GM12891 (cell line): ENCODE measurements at regions not wholly inside any gene's neighbourhood (a gene's known extent, or its start where the extent isn't known, plus 50 kb on each side); places are given as distances from the start of the nearest gene placed in this dataset.

Experiments used
- DNase-seq: peaks from one replicate; pipeline ENCODE4 v3.0.0; 2011; ENCODE audit warnings: low spot score; ENCODE audit not compliant: insufficient read length
- FAIRE-seq: peaks from 2 replicates; lab custom pipeline; 2011; peaks lifted over from hg19 to GRCh38; lab: Jason Lieb, UNC
- PAX5 ChIP-seq: IDR thresholded peaks from 2 replicates; pipeline ENCODE4 v1.6.1; 2011; ENCODE audit warnings: low read length, moderate library complexity, mild to moderate bottlenecking; ENCODE audit not compliant: insufficient read depth, severe bottlenecking
- POLR2A ChIP-seq: IDR thresholded peaks from 2 replicates; pipeline ENCODE4 v1.6.1; 2011; ENCODE audit warnings: low read depth, low read length, control low read depth
- POLR2AphosphoS5 ChIP-seq: IDR thresholded peaks from 2 replicates; pipeline ENCODE4 v1.6.1; 2011; ENCODE audit warnings: low read depth, low read length, control low read depth
- POU2F2 ChIP-seq: IDR thresholded peaks from 2 replicates; pipeline ENCODE4 v1.6.1; 2011; ENCODE audit warnings: low read depth, mild to moderate bottlenecking, control low read depth, low read length, moderate library complexity
- SPI1 ChIP-seq: IDR thresholded peaks from 2 replicates; pipeline ENCODE4 v1.6.1; 2011; ENCODE audit warnings: low read depth, low read length, control low read depth
- TAF1 ChIP-seq: IDR thresholded peaks from 2 replicates; pipeline ENCODE4 v1.6.1; 2011; ENCODE audit warnings: low read depth, low read length, control low read depth

GRCh38 chr4:123485601-123486000 is 89.0 kb downstream of the SPRY1 start:
- no peak for DNase-seq
- no peak for TF ChIP-seq PAX5
- no peak for TF ChIP-seq TAF1
- TF ChIP-seq POLR2A, result no peak
- no peak for TF ChIP-seq POU2F2
- no peak for TF ChIP-seq POLR2AphosphoS5
- no peak for TF ChIP-seq SPI1
- FAIRE-seq, result no peak

GRCh38 chr4:123488916-123489315 is 92.3 kb downstream of the SPRY1 start:
- TF ChIP-seq SPI1 (no peak), TAF1 (no peak), PAX5 (no peak), POLR2AphosphoS5 (no peak), POU2F2 (no peak), POLR2A (no peak)
- DNase-seq, result no peak
- no peak for FAIRE-seq

- DNase-seq, result no peak
- no peak for FAIRE-seq
- TF ChIP-seq POLR2AphosphoS5 (no peak), TAF1 (no peak), POU2F2 (no peak), SPI1 (no peak), PAX5 (no peak), POLR2A (no peak)
Observed at GRCh38 chr4:123495530-123495929, 98.9 kb downstream of the SPRY1 start.

GRCh38 chr4:123496421-123496820 is 99.8 kb downstream of the SPRY1 start:
- no peak for DNase-seq
- no peak for TF ChIP-seq POLR2A
- FAIRE-seq, result no peak

GRCh38 chr4:123497340-123497739 is 100.7 kb downstream of the SPRY1 start:
- TF ChIP-seq PAX5, result no peak
- no peak for DNase-seq
- no peak for FAIRE-seq

- TF ChIP-seq POLR2AphosphoS5, result no peak
- no peak for TF ChIP-seq SPI1
- TF ChIP-seq PAX5, result no peak
- TF ChIP-seq TAF1, result no peak
- TF ChIP-seq POLR2A, result no peak
- TF ChIP-seq POU2F2, result no peak
- DNase-seq (no peak), FAIRE-seq (no peak)
Observed at GRCh38 chr4:123501733-123502132, 105.1 kb downstream of the SPRY1 start.

- TF ChIP-seq SPI1, result no peak
- TF ChIP-seq POLR2AphosphoS5, result no peak
- TF ChIP-seq POU2F2, result no peak
- TF ChIP-seq TAF1, result no peak
- no peak for TF ChIP-seq POLR2A
- TF ChIP-seq PAX5, result no peak
- no peak for FAIRE-seq
- DNase-seq, result no peak
Observed at GRCh38 chr4:123503698-123504363, 107.2 kb downstream of the SPRY1 start.

GRCh38 chr4:123505095-123506010 is 108.8 kb downstream of the SPRY1 start:
- FAIRE-seq, result no peak

GRCh38 chr4:123506011-123506695 is 109.6 kb downstream of the SPRY1 start:
- DNase-seq, result no peak
- FAIRE-seq, result no peak
- TF ChIP-seq POLR2A (no peak), TAF1 (no peak), POLR2AphosphoS5 (no peak), POU2F2 (no peak), SPI1 (no peak), PAX5 (no peak)

More at GRCh38 chr4:123505095-123506010, 108.8 kb downstream of the SPRY1 start:
- TF ChIP-seq TAF1, result no peak
- no peak for TF ChIP-seq PAX5
- TF ChIP-seq SPI1, result no peak
- TF ChIP-seq POLR2A, result no peak
- TF ChIP-seq POLR2AphosphoS5, result no peak
- no peak for TF ChIP-seq POU2F2
- DNase-seq, result peak; percentile 19
